ENCODE measurements at regions not wholly inside any gene's neighbourhood (a gene's known extent, or its start where the extent isn't known, plus 50 kb on each side); places are given as distances from the start of the nearest gene placed in this dataset.

GRCh38 chr2:193796847-193797246 lies 1602.1 kb upstream of the TMEFF2 start:
- Histone ChIP-seq H3K4me2 (ENCODE audit: low read depth, low read length) (no peak overlapping the region), H3K9me3 (replicated peaks; ENCODE audit: insufficient read depth, low read length) (no peaks in the 10 kb centered on the region), H4K20me1 (ENCODE audit: insufficient read depth, low read length) (no peaks in the 10 kb centered on the region), H3K4me3 (ENCODE audit: low read length) (no peak overlapping the region), H3K27ac (ENCODE audit: low read length) (no peak overlapping the region), H3F3A (ENCODE audit: insufficient read depth, low read length) (no peaks in the 10 kb centered on the region), H3K9ac (ENCODE audit: low read length) (no peak overlapping the region), H2AFZ (ENCODE audit: low read length) (no peak overlapping the region), H3K4me1 (ENCODE audit: low read length) (no peaks in the 10 kb centered on the region), H3K36me3 (replicated peaks; ENCODE audit: insufficient read depth, low read length) (no peaks in the 10 kb centered on the region), H3K27me3 (replicated peaks; ENCODE audit: insufficient read depth, low read length) (no peaks in the 10 kb centered on the region), H3K9me2 (replicated peaks; ENCODE audit: insufficient read depth, low read length) (no peaks in the 10 kb centered on the region), H3K79me2 (ENCODE audit: low read length) (no peaks in the 10 kb centered on the region)
- TF ChIP-seq CTCF (IDR thresholded peaks at IDR 0.05; ENCODE audit: low read length) (no peak), EZH2 (optimal IDR thresholded peaks at IDR 0.05; ENCODE audit: low read depth, low read length) (no peak), EZH2phosphoT487 (IDR thresholded peaks at IDR 0.05; ENCODE audit: low read length) (no peak)
- DNase-seq = no peak

- no peak overlapping the region for H3K27ac ChIP-seq (ENCODE audit: low read length)
- no peaks in the 10 kb centered on the region for H3K36me3 ChIP-seq (replicated peaks; ENCODE audit: insufficient read depth, low read length)
- no peaks in the 10 kb centered on the region for H3K9me3 ChIP-seq (replicated peaks; ENCODE audit: insufficient read depth, low read length)
- no peaks in the 10 kb centered on the region for H3K4me1 ChIP-seq (ENCODE audit: low read length)
- no peak for TF ChIP-seq EZH2 (optimal IDR thresholded peaks at IDR 0.05; ENCODE audit: low read depth, low read length)
- TF ChIP-seq EZH2phosphoT487 (IDR thresholded peaks at IDR 0.05; ENCODE audit: low read length) = no peak
- no peak for TF ChIP-seq CTCF (IDR thresholded peaks at IDR 0.05; ENCODE audit: low read length)
- H2AFZ ChIP-seq (ENCODE audit: low read length) = no peak overlapping the region
- no peaks in the 10 kb centered on the region for H3K79me2 ChIP-seq (ENCODE audit: low read length)
- H3K9ac ChIP-seq (ENCODE audit: low read length) = no peak overlapping the region
- H4K20me1 ChIP-seq (ENCODE audit: insufficient read depth, low read length) = no peaks in the 10 kb centered on the region
- H3F3A ChIP-seq (ENCODE audit: insufficient read depth, low read length) = no peaks in the 10 kb centered on the region
- no peak overlapping the region for H3K4me2 ChIP-seq (ENCODE audit: low read depth, low read length)
- H3K27me3 ChIP-seq (replicated peaks; ENCODE audit: insufficient read depth, low read length) = no peaks in the 10 kb centered on the region
- DNase-seq = no peak
- H3K9me2 ChIP-seq (replicated peaks; ENCODE audit: insufficient read depth, low read length) = no peaks in the 10 kb centered on the region
- H3K4me3 ChIP-seq (ENCODE audit: low read length) = no peak overlapping the region
Measured at GRCh38 chr2:193793914-193794313, 1599.2 kb upstream of the TMEFF2 start.

GRCh38 chr2:193783681-193784080 lies 1588.9 kb upstream of the TMEFF2 start:
- no peak for DNase-seq
- H3K27ac ChIP-seq (ENCODE audit: low read length) = no peak overlapping the region
- no peaks in the 10 kb centered on the region for H3K27me3 ChIP-seq (replicated peaks; ENCODE audit: insufficient read depth, low read length)
- H3K36me3 ChIP-seq (replicated peaks; ENCODE audit: insufficient read depth, low read length) = no peaks in the 10 kb centered on the region
- H3K9me2 ChIP-seq (replicated peaks; ENCODE audit: insufficient read depth, low read length) = no peaks in the 10 kb centered on the region
- H3K4me1 ChIP-seq (ENCODE audit: low read length) = no peaks in the 10 kb centered on the region
- H3K4me3 ChIP-seq (ENCODE audit: low read length) = no peak overlapping the region
- H3K4me2 ChIP-seq (ENCODE audit: low read depth, low read length) = no peak overlapping the region
- no peaks in the 10 kb centered on the region for H4K20me1 ChIP-seq (ENCODE audit: insufficient read depth, low read length)
- no peak overlapping the region for H2AFZ ChIP-seq (ENCODE audit: low read length)
- no peaks in the 10 kb centered on the region for H3F3A ChIP-seq (ENCODE audit: insufficient read depth, low read length)
- H3K9ac ChIP-seq (ENCODE audit: low read length) = no peak overlapping the region
- TF ChIP-seq EZH2 (optimal IDR thresholded peaks at IDR 0.05; ENCODE audit: low read depth, low read length) (no peak), CTCF (IDR thresholded peaks at IDR 0.05; ENCODE audit: low read length) (no peak), EZH2phosphoT487 (IDR thresholded peaks at IDR 0.05; ENCODE audit: low read length) (no peak)
- H3K9me3 ChIP-seq (replicated peaks; ENCODE audit: insufficient read depth, low read length) = no peaks in the 10 kb centered on the region
- H3K79me2 ChIP-seq (ENCODE audit: low read length) = no peaks in the 10 kb centered on the region
